GM12892 (cell line): ENCODE measurements at regions not wholly inside any gene's neighbourhood (a gene's known extent, or its start where the extent isn't known, plus 50 kb on each side); places are given as distances from the start of the nearest gene placed in this dataset.

Experiments used
- POLR2A ChIP-seq: IDR thresholded peaks from 2 replicates; pipeline ENCODE4 v1.6.1; 2011; ENCODE audit warnings: low read depth, low read length, control low read depth
- POLR2AphosphoS5 ChIP-seq: IDR thresholded peaks from 2 replicates; pipeline ENCODE4 v1.6.1; 2011; ENCODE audit warnings: low read depth, low read length, control low read depth
- TAF1 ChIP-seq: IDR thresholded peaks from 2 replicates; pipeline ENCODE4 v1.6.1; 2011; ENCODE audit warnings: low read depth, mild to moderate bottlenecking, control low read depth, low read length, borderline replicate concordance

GRCh38 chr13:73173279-73173811 lies 114.5 kb downstream of the KLF5 start:
- no peak for TF ChIP-seq POLR2A
- TF ChIP-seq TAF1 = no peak
- no peak for TF ChIP-seq POLR2AphosphoS5
